ENCODE measurements at regions not wholly inside any gene's neighbourhood (a gene's known extent, or its start where the extent isn't known, plus 50 kb on each side); places are given as distances from the start of the nearest gene placed in this dataset.

DNA sequence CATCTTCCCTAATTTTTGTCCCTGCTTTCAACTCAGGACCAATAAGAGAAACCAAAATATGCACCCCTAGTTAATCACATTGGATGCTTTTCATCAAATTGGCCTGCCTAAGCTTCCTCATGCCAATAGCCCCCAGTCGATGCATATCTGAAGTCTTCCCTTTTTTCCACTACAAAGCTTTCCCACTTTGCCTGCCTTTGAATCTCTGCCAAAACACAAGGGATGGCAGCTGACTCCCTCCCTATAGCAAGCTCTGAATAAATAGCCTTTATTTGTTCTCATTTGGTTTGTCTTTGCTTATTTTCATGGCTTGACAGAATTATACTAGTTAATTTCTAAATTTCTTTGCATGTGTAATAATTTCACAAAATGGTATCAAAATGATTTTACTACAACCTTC lies 621.2 kb downstream of the MBD2 start:
- TF ChIP-seq, protein P1, sequence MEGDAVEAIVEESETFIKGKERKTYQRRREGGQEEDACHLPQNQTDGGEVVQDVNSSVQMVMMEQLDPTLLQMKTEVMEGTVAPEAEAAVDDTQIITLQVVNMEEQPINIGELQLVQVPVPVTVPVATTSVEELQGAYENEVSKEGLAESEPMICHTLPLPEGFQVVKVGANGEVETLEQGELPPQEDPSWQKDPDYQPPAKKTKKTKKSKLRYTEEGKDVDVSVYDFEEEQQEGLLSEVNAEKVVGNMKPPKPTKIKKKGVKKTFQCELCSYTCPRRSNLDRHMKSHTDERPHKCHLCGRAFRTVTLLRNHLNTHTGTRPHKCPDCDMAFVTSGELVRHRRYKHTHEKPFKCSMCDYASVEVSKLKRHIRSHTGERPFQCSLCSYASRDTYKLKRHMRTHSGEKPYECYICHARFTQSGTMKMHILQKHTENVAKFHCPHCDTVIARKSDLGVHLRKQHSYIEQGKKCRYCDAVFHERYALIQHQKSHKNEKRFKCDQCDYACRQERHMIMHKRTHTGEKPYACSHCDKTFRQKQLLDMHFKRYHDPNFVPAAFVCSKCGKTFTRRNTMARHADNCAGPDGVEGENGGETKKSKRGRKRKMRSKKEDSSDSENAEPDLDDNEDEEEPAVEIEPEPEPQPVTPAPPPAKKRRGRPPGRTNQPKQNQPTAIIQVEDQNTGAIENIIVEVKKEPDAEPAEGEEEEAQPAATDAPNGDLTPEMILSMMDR (IDR thresholded peaks at IDR 0.05): no peak
- TF ChIP-seq POLR2A (IDR thresholded peaks at IDR 0.05): no peak
- TF ChIP-seq EP300 (IDR thresholded peaks at IDR 0.05): no peak
